Naive B cell (primary cell): ENCODE measurements at regions not wholly inside any gene's neighbourhood (a gene's known extent, or its start where the extent isn't known, plus 50 kb on each side); places are given as distances from the start of the nearest gene placed in this dataset.

Experiments used
- ATAC-seq, 2 donors: fragments of 150-1000 bp; cut with Tn5 transposase; 2 replicates each; pipeline ENCODE4 v1.10.0; 2021; ENCODE audit warnings: low read depth in 2 of 2, mild to moderate bottlenecking in 2 of 2, moderate library complexity in 2 of 2
- DNase-seq: peaks from one replicate; pipeline ENCODE4 v3.0.0; 2022
- H3K27ac Mint-ChIP-seq, 6 donors: one replicate each; pipeline ENCODE4 v1.8.0; 2020 to 2022; ENCODE audit warnings: mild to moderate bottlenecking in 6 of 6, mixed read lengths in 6 of 6, moderate library complexity in 5 of 6, inconsistent platforms in 2 of 6
- H3K27me3 Mint-ChIP-seq, 3 donors: one replicate each; pipeline ENCODE4 v1.8.0; 2021 to 2022; ENCODE audit warnings: mixed read lengths in 3 of 3, mild to moderate bottlenecking in 1 of 3
- H3K36me3 Mint-ChIP-seq, 2 donors: one replicate each; pipeline ENCODE4 v1.8.0; 2020 to 2022; ENCODE audit warnings: mixed read lengths in 2 of 2, inconsistent platforms in 1 of 2, mild to moderate bottlenecking in 1 of 2
- H3K4me1 Mint-ChIP-seq, 3 donors: one replicate each; pipeline ENCODE4 v1.8.0; 2020 to 2022; ENCODE audit warnings: mixed read lengths in 3 of 3, inconsistent platforms in 1 of 3, mild to moderate bottlenecking in 1 of 3, moderate library complexity in 1 of 3
- H3K4me3 Mint-ChIP-seq, 8 donors: one replicate each; pipeline ENCODE4 v1.8.0; 2020 to 2022; ENCODE audit warnings: mild to moderate bottlenecking in 8 of 8, mixed read lengths in 8 of 8, moderate library complexity in 8 of 8, inconsistent platforms in 2 of 8
- H3K9me3 Mint-ChIP-seq, 7 donors: one replicate each; pipeline ENCODE4 v1.8.0; 2020 to 2022; ENCODE audit warnings: mixed read lengths in 7 of 7, mild to moderate bottlenecking in 5 of 7, inconsistent platforms in 2 of 7, moderate library complexity in 1 of 7

DNA sequence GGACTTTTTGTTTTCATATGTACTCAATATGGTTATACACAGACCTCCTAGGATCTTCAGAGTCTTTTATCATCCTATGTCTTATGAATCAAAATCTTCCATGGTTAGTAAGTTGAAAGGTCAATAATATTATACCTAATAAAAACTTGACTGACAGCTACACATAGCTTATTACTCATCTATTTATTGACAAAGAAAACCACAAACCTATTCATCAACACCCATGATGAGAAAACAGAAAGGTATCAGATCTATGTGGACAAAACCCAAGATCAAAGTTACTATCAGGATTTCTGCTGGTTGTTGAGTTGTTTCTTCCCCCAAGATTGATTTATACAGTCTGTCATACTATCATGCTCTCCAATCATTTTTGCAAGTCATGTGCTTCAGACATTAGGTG is 460.1 kb upstream of the MANEA start:
- Mint-ChIP-seq H3K4me1 (no peaks in the 10 kb centered on the region), H3K9me3 (no peaks in the 10 kb centered on the region), H3K4me3 (no peak overlapping the region), H3K27ac (no peak overlapping the region), H3K27me3 (no peaks in the 10 kb centered on the region), H3K36me3 (no peaks in the 10 kb centered on the region)
- DNase-seq (no peak), ATAC-seq (no peak)

- Mint-ChIP-seq H3K27me3 (no peaks in the 10 kb centered on the region), H3K36me3 (no peaks in the 10 kb centered on the region), H3K9me3 (no peaks in the 10 kb centered on the region), H3K4me1 (no peaks in the 10 kb centered on the region), H3K27ac (no peak overlapping the region), H3K4me3 (no peak overlapping the region)
- ATAC-seq, result no peak
- DNase-seq, result no peak
Observed at GRCh38 chr6:95119927-95120326, 457.4 kb upstream of the MANEA start.

- H3K27me3 Mint-ChIP-seq, result no peaks in the 10 kb centered on the region
- H3K36me3 Mint-ChIP-seq, result no peaks in the 10 kb centered on the region
- no peak overlapping the region for H3K27ac Mint-ChIP-seq
- H3K4me1 Mint-ChIP-seq, result no peaks in the 10 kb centered on the region
- DNase-seq (no peak), ATAC-seq (no peak)
- H3K9me3 Mint-ChIP-seq, result no peaks in the 10 kb centered on the region
- H3K4me3 Mint-ChIP-seq, result no peak overlapping the region
Observed at GRCh38 chr6:95120984-95121383, 456.4 kb upstream of the MANEA start.

DNA sequence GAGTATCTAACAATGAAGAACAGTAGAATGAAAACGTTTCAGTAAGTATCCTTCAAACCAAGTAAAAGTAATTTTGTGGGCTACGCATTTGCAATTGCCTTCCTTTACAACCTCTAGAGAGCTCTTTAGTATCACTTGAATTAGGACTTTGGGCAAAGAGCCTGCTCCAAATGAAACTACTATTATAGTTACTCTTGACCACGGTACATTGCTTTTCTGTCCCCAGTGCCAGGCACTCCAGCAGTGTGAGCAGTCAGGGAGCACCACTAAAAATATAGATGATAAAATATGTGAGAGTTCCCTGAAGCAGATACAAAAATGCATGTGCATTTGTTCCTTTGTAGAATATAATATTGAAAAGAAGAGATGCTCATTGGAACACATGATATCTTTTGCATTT is 450.1 kb upstream of the MANEA start:
- Mint-ChIP-seq H3K9me3 (no peaks in the 10 kb centered on the region), H3K36me3 (no peaks in the 10 kb centered on the region), H3K4me1 (no peaks in the 10 kb centered on the region), H3K27me3 (no peaks in the 10 kb centered on the region), H3K4me3 (no peak overlapping the region), H3K27ac (no peak overlapping the region)
- no peak for DNase-seq
- no peak for ATAC-seq

GRCh38 chr6:95128439-95128838 is 448.9 kb upstream of the MANEA start:
- Mint-ChIP-seq H3K4me3 (no peak overlapping the region), H3K4me1 (no peaks in the 10 kb centered on the region), H3K36me3 (no peaks in the 10 kb centered on the region), H3K9me3 (no peaks in the 10 kb centered on the region), H3K27me3 (no peaks in the 10 kb centered on the region), H3K27ac (no peak overlapping the region)
- DNase-seq (no peak), ATAC-seq (no peak)

GRCh38 chr6:95128947-95129346 is 448.4 kb upstream of the MANEA start:
- H3K4me3 Mint-ChIP-seq, result no peak overlapping the region
- no peaks in the 10 kb centered on the region for H3K36me3 Mint-ChIP-seq
- no peaks in the 10 kb centered on the region for H3K4me1 Mint-ChIP-seq
- no peaks in the 10 kb centered on the region for H3K9me3 Mint-ChIP-seq
- ATAC-seq, result no peak
- H3K27me3 Mint-ChIP-seq, result no peaks in the 10 kb centered on the region
- H3K27ac Mint-ChIP-seq, result no peak overlapping the region
- no peak for DNase-seq

DNA sequence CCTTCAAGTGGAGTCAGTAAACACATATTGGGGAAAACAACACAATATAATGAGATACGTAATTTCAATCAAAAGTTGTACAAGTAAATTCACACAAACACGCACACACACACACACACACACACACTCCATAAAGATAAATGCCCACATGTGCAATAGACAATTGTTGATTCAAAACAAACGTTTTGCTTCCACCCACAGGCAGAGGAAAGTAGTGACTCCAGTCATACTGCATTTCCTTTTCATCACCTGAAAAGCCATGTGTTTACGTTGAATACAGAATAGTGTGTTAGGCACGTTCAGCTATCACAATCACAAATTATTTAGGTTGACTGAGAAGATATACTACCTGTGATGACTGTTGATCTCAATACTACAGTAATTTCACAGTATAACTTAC is 443.8 kb upstream of the MANEA start:
- no peak overlapping the region for H3K27ac Mint-ChIP-seq
- no peak overlapping the region for H3K4me3 Mint-ChIP-seq
- DNase-seq (no peak), ATAC-seq (no peak)
- H3K36me3 Mint-ChIP-seq, result no peaks in the 10 kb centered on the region
- no peaks in the 10 kb centered on the region for H3K9me3 Mint-ChIP-seq
- H3K4me1 Mint-ChIP-seq, result no peaks in the 10 kb centered on the region
- H3K27me3 Mint-ChIP-seq, result no peaks in the 10 kb centered on the region

- DNase-seq (no peak), ATAC-seq (no peak)
- H3K27me3 Mint-ChIP-seq, result no peaks in the 10 kb centered on the region
- H3K27ac Mint-ChIP-seq, result no peak overlapping the region
- no peak overlapping the region for H3K4me3 Mint-ChIP-seq
- H3K9me3 Mint-ChIP-seq, result no peaks in the 10 kb centered on the region
- H3K4me1 Mint-ChIP-seq, result no peaks in the 10 kb centered on the region
- no peaks in the 10 kb centered on the region for H3K36me3 Mint-ChIP-seq
Observed at GRCh38 chr6:95135182-95135581, 442.2 kb upstream of the MANEA start.

GRCh38 chr6:95142101-95142500 is 435.2 kb upstream of the MANEA start:
- Mint-ChIP-seq H3K4me3 (no peak overlapping the region), H3K9me3 (no peaks in the 10 kb centered on the region), H3K4me1 (no peaks in the 10 kb centered on the region), H3K27me3 (no peaks in the 10 kb centered on the region), H3K36me3 (no peaks in the 10 kb centered on the region), H3K27ac (no peak overlapping the region)
- DNase-seq (no peak), ATAC-seq (no peak)

DNA sequence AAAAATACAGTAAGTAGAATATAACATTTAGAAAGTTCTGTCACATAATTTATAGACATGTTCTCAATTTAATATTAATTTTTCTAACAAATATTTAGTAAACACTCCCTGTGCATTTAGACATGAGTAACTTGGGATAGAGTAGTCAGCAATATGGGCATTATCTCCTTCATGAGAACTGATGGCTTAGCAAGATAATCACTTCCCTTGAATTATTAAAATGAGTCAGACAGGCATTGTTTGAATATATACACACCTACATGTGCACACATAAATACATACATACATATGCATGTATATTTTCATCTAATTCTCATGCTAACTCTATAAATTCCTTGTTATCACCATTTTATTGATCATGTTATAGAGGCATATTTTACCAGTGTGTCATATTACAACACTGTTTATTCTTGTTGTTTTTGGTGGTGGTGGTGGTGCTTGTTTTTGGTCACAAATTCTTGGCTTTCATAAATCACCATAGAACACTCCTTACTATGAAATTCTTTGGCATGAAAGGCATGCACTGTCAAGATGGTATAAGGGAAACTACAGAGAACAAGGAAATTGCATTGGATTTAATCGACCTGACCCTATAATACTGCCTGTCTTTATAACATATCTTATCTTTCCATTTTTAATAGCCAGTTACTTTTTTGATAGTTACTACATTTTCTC is 434.5 kb upstream of the MANEA start:
- no peaks in the 10 kb centered on the region for H3K9me3 Mint-ChIP-seq
- H3K27me3 Mint-ChIP-seq, result no peaks in the 10 kb centered on the region
- H3K4me3 Mint-ChIP-seq, result no peak overlapping the region
- no peak overlapping the region for H3K27ac Mint-ChIP-seq
- H3K4me1 Mint-ChIP-seq, result no peaks in the 10 kb centered on the region
- H3K36me3 Mint-ChIP-seq, result no peaks in the 10 kb centered on the region
- ATAC-seq, result no peak
- DNase-seq, result no peak

DNA sequence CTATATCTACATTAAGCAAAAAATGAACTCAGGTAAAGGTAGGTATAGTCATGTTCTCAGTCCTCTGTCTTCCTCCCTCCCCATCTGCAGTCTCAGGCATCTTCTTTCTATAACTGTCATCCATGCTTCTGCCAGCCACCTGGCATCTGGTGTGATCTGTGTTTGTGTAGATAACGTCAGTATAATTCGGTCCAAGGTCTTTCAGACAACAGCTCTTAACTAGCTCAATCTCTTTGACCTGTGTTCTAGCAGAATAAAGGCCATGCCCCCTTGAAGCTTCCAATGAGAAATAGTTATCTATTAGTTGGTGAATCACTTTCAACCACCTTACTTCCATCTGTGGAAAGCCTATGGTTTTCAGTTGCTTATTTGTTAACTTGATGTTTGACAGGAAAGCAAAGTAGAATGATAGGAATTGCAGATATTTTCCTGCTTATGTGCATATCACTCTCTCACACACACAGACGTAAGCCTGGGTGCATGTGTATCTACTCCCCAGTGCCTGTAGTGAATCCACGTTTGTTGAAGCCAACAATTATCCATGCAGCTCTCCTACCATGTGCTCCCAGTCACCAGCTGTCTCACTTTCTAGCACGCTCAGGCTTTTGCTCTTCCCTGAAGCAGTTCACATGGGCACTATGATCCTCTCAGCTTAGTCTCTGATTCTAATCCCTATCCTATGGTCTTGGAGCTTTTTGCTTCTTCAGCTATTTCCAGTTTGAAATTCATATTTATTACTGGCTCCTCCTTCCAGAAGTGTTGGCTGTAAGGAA is 433.7 kb upstream of the MANEA start:
- DNase-seq, result no peak
- Mint-ChIP-seq H3K36me3 (no peaks in the 10 kb centered on the region), H3K27me3 (no peaks in the 10 kb centered on the region), H3K9me3 (no peaks in the 10 kb centered on the region), H3K4me1 (no peaks in the 10 kb centered on the region), H3K4me3 (no peak overlapping the region), H3K27ac (no peak overlapping the region)
- ATAC-seq, result no peak

- Mint-ChIP-seq H3K27me3 (no peaks in the 10 kb centered on the region), H3K4me1 (no peaks in the 10 kb centered on the region), H3K4me3 (no peak overlapping the region), H3K36me3 (no peaks in the 10 kb centered on the region), H3K9me3 (no peaks in the 10 kb centered on the region), H3K27ac (no peak overlapping the region)
- no peak for DNase-seq
- ATAC-seq, result no peak
Observed at GRCh38 chr6:95145457-95145856, 431.9 kb upstream of the MANEA start.

- no peak overlapping the region for H3K27ac Mint-ChIP-seq
- H3K27me3 Mint-ChIP-seq, result no peaks in the 10 kb centered on the region
- ATAC-seq (no peak), DNase-seq (no peak)
- H3K4me3 Mint-ChIP-seq, result no peak overlapping the region
- no peaks in the 10 kb centered on the region for H3K36me3 Mint-ChIP-seq
- H3K9me3 Mint-ChIP-seq, result peaks cover 0 to 5% (median 0%) of the 10 kb centered on the region in 7 donors
- H3K4me1 Mint-ChIP-seq, result no peaks in the 10 kb centered on the region
Observed at GRCh38 chr6:95159557-95159956, 417.8 kb upstream of the MANEA start.

- Mint-ChIP-seq H3K36me3 (no peaks in the 10 kb centered on the region), H3K27me3 (no peaks in the 10 kb centered on the region)
Observed at GRCh38 chr6:95169775-95170174, 407.6 kb upstream of the MANEA start.

More at GRCh38 chr6:95169775-95170174, 407.6 kb upstream of the MANEA start:
- no peaks in the 10 kb centered on the region for H3K9me3 Mint-ChIP-seq
- no peak overlapping the region for H3K27ac Mint-ChIP-seq
- H3K4me1 Mint-ChIP-seq, result no peaks in the 10 kb centered on the region
- H3K4me3 Mint-ChIP-seq, result no peak overlapping the region
- DNase-seq, result no peak
- no peak for ATAC-seq
